Mucosa of rectum (tissue), 2 donors: ENCODE measurements at regions not wholly inside any gene's neighbourhood (a gene's known extent, or its start where the extent isn't known, plus 50 kb on each side); places are given as distances from the start of the nearest gene placed in this dataset.

ENCODE experiments used
- H3K27ac ChIP-seq, 2 donors: one replicate each; pipeline ENCODE4 v1.7.0; 2013; ENCODE audit warnings: inconsistent platforms in 2 of 2, low read depth in 2 of 2, low read length in 2 of 2
- H3K27me3 ChIP-seq, 2 donors: one replicate each; pipeline ENCODE4 v1.7.0; 2013; ENCODE audit warnings: low read length in 2 of 2; ENCODE audit not compliant: control insufficient read depth in 2 of 2, insufficient read depth in 2 of 2
- H3K36me3 ChIP-seq, 2 donors: one replicate each; pipeline ENCODE4 v1.7.0; 2013; ENCODE audit warnings: low read length in 2 of 2; ENCODE audit not compliant: control insufficient read depth in 2 of 2, insufficient read depth in 2 of 2
- H3K4me1 ChIP-seq, 2 donors: one replicate each; pipeline ENCODE4 v1.7.0; 2013; ENCODE audit warnings: low read length in 2 of 2, mild to moderate bottlenecking in 1 of 2; ENCODE audit not compliant: control insufficient read depth in 2 of 2, insufficient read depth in 2 of 2
- H3K4me3 ChIP-seq, 2 donors: one replicate each; pipeline ENCODE4 v1.7.0; 2013; ENCODE audit warnings: low read length in 2 of 2
- H3K9ac ChIP-seq, 2 donors: one replicate each; pipeline ENCODE4 v1.7.0; 2013; ENCODE audit warnings: low read length in 2 of 2, low read depth in 1 of 2, mild to moderate bottlenecking in 1 of 2
- H3K9me3 ChIP-seq, 2 donors: one replicate each; pipeline ENCODE4 v1.7.0; 2013; ENCODE audit warnings: low read length in 2 of 2; ENCODE audit not compliant: control insufficient read depth in 2 of 2
- donor health status: healthy.
- donor health status: Normal muscosa, but diverticular disease.

GRCh38 chr11:134655189-134655989 lies 243.3 kb upstream of the B3GAT1 start:
- Histone ChIP-seq H3K36me3 (no peaks in the 10 kb centered on the region), H3K9ac (no peak overlapping the region), H3K27ac (no peak overlapping the region), H3K4me3 (no peak overlapping the region), H3K9me3 (no peaks in the 10 kb centered on the region), H3K4me1 (no peaks in the 10 kb centered on the region), H3K27me3 (peaks cover 0 to 2% of the 10 kb centered on the region in 2 donors)

- Histone ChIP-seq H3K4me3 (no peak overlapping the region), H3K9me3 (no peaks in the 10 kb centered on the region), H3K27ac (no peak overlapping the region), H3K36me3 (no peaks in the 10 kb centered on the region), H3K9ac (no peak overlapping the region), H3K4me1 (no peaks in the 10 kb centered on the region), H3K27me3 (peaks cover 0 to 2% of the 10 kb centered on the region in 2 donors)
Observed at GRCh38 chr11:134654161-134654915, 242.3 kb upstream of the B3GAT1 start.

- H3K9me3 ChIP-seq = no peaks in the 10 kb centered on the region
- H3K27me3 ChIP-seq = peaks cover 0 to 2% of the 10 kb centered on the region in 2 donors
- no peak overlapping the region for H3K9ac ChIP-seq
- no peaks in the 10 kb centered on the region for H3K36me3 ChIP-seq
- H3K27ac ChIP-seq = no peak overlapping the region
- H3K4me1 ChIP-seq = no peaks in the 10 kb centered on the region
- no peak overlapping the region for H3K4me3 ChIP-seq
Observed at GRCh38 chr11:134652586-134653255, 240.7 kb upstream of the B3GAT1 start.

GRCh38 chr11:134647066-134647743 lies 235.2 kb upstream of the B3GAT1 start:
- Histone ChIP-seq H3K4me1 (peaks cover 3% of the 10 kb centered on the region in 2 donors), H3K9me3 (no peaks in the 10 kb centered on the region), H3K27ac (no peak overlapping the region), H3K4me3 (no peak overlapping the region), H3K27me3 (peaks cover 0 to 7% of the 10 kb centered on the region in 2 donors), H3K36me3 (no peaks in the 10 kb centered on the region), H3K9ac (no peak overlapping the region)

GRCh38 chr11:134646561-134646960 lies 234.5 kb upstream of the B3GAT1 start:
- no peak overlapping the region for H3K4me3 ChIP-seq
- no peak overlapping the region for H3K9ac ChIP-seq
- H3K4me1 ChIP-seq = peaks cover 4% of the 10 kb centered on the region in 2 donors
- no peaks in the 10 kb centered on the region for H3K36me3 ChIP-seq
- no peaks in the 10 kb centered on the region for H3K9me3 ChIP-seq
- H3K27ac ChIP-seq = no peak overlapping the region
- H3K27me3 ChIP-seq = peaks cover 0 to 7% of the 10 kb centered on the region in 2 donors

- Histone ChIP-seq H3K27me3 (peaks cover 0 to 7% of the 10 kb centered on the region in 2 donors), H3K27ac (no peak overlapping the region), H3K4me1 (peaks cover 4 to 8% of the 10 kb centered on the region in 2 donors), H3K9me3 (no peaks in the 10 kb centered on the region), H3K9ac (no peak overlapping the region), H3K4me3 (no peak overlapping the region), H3K36me3 (no peaks in the 10 kb centered on the region)
Observed at GRCh38 chr11:134645576-134645975, 233.5 kb upstream of the B3GAT1 start.

GRCh38 chr11:134644476-134645456 lies 232.7 kb upstream of the B3GAT1 start:
- Histone ChIP-seq H3K27ac (no peak overlapping the region), H3K9me3 (no peaks in the 10 kb centered on the region), H3K4me3 (no peak overlapping the region), H3K9ac (no peak overlapping the region), H3K4me1 (peaks cover 4 to 13% of the 10 kb centered on the region in 2 donors), H3K27me3 (peaks cover 0 to 7% of the 10 kb centered on the region in 2 donors), H3K36me3 (no peaks in the 10 kb centered on the region)

- H3K27me3 ChIP-seq = peaks cover 0 to 7% of the 10 kb centered on the region in 2 donors
- H3K4me3 ChIP-seq = no peak overlapping the region
Observed at GRCh38 chr11:134643115-134644012, 231.3 kb upstream of the B3GAT1 start.

More at GRCh38 chr11:134643115-134644012, 231.3 kb upstream of the B3GAT1 start:
- H3K27ac ChIP-seq = no peak overlapping the region
- H3K4me1 ChIP-seq = peaks cover 4 to 16% of the 10 kb centered on the region in 2 donors
- no peak overlapping the region for H3K9ac ChIP-seq
- no peaks in the 10 kb centered on the region for H3K36me3 ChIP-seq
- H3K9me3 ChIP-seq = no peaks in the 10 kb centered on the region
